A549 (cell line): ENCODE measurements at regions not wholly inside any gene's neighbourhood (a gene's known extent, or its start where the extent isn't known, plus 50 kb on each side); places are given as distances from the start of the nearest gene placed in this dataset.

Experiments
- ATAC-seq, 2 experiments: fragments of 200-7000 bp in 1 of 2; fragments of >200 bp in 1 of 2; cut with Nextera tagmentation in 1 of 2; cut with Tn5 transposase in 1 of 2; 3 replicates each; pipeline versions ENCODE4 v1.8.0 to v1.9.1; 2018 to 2020; ENCODE audit warnings: mild to moderate bottlenecking in 1 of 2, moderate library complexity in 1 of 2
- CTCF ChIA-PET: fragments of 300-600 bp; sonication (Branson Sonifier 250); formaldehyde crosslinking; extraction: SDS; loops from one replicate; lab custom pipeline; 2021; ENCODE audit warnings: antibody characterized with exemption, inconsistent platforms; lab: Yijun Ruan, JAX
- POLR2A ChIA-PET: fragments of 350-600 bp; formaldehyde crosslinking; extraction: SDS; loops from one replicate; lab custom pipeline; 2021; ENCODE audit warnings: antibody characterized with exemption, inconsistent platforms; lab: Yijun Ruan, JAX
- DNase-seq, 2 experiments: peaks; one replicate each; pipeline versions ENCODE4 v3.0.0 to v3.0.0-alpha.2; 2011 to 2016; ENCODE audit warnings: low read depth in 1 of 2, low spot score in 1 of 2
- FAIRE-seq: peaks from 2 replicates; lab custom pipeline; 2011; peaks lifted over from hg19 to GRCh38; lab: Jason Lieb, UNC
- H3K27ac ChIP-seq, 2 experiments: fragments of >200 bp; sonication (Bioruptor Twin); formaldehyde crosslinking; 3 replicates each; pipeline ENCODE4 v1.5.1; 2016 to 2017
- H3K4me1 ChIP-seq: fragments of >200 bp; sonication (Bioruptor Twin); formaldehyde crosslinking; 3 replicates; pipeline ENCODE4 v1.6.1; 2016
- H3K4me2 ChIP-seq: fragments of >200 bp; sonication (Bioruptor Twin); formaldehyde crosslinking; 3 replicates; pipeline ENCODE4 v1.6.1; 2016
- H3K4me3 ChIP-seq: fragments of >200 bp; sonication (Bioruptor Twin); formaldehyde crosslinking; 3 replicates; pipeline ENCODE4 v1.5.1; 2016
- H3K9me3 ChIP-seq: fragments of >200 bp; sonication (Bioruptor Twin); formaldehyde crosslinking; 3 replicates; pipeline ENCODE4 v1.6.1; 2016
- ATOH8 ChIP-seq: fragments of 250-450 bp; sonication (Bioruptor Pico); IDR thresholded peaks from 2 replicates; pipeline ENCODE4 v1.5.0; 2020; ENCODE audit warnings: low read depth, mild to moderate bottlenecking, moderate library complexity
- CBX8 ChIP-seq: fragments of 200-600 bp; sonication (generic); IDR thresholded peaks from 2 replicates; pipeline ENCODE4 v1.6.1; 2016
- CHD4 ChIP-seq: fragments of 200-600 bp; sonication (generic); IDR thresholded peaks from 2 replicates; pipeline ENCODE4 v1.6.1; 2016; ENCODE audit warnings: antibody characterized with exemption, mild to moderate bottlenecking, borderline replicate concordance
- CTCF ChIP-seq: fragments of >200 bp; sonication (Bioruptor Twin); formaldehyde crosslinking; IDR thresholded peaks from 3 replicates; pipeline ENCODE4 v1.5.1; 2016
- E2F6 ChIP-seq: IDR thresholded peaks from 2 replicates; pipeline ENCODE4 v1.6.1; 2012; ENCODE audit warnings: low read depth, borderline replicate concordance
- EHF ChIP-seq: fragments of 250-450 bp; sonication (Bioruptor Pico); IDR thresholded peaks from 2 replicates; pipeline ENCODE4 v1.5.0; 2020; ENCODE audit warnings: mild to moderate bottlenecking
- EHMT2 ChIP-seq: fragments of 200-600 bp; sonication (generic); IDR thresholded peaks from 2 replicates; pipeline ENCODE4 v1.6.1; 2016; ENCODE audit warnings: antibody characterized with exemption, low read depth, mild to moderate bottlenecking, moderate library complexity
- ELK1 ChIP-seq: fragments of 150-350 bp; IDR thresholded peaks from 2 replicates; pipeline ENCODE4 v1.6.1; 2014; ENCODE audit warnings: low read depth, mild to moderate bottlenecking, low read length
- FOSB ChIP-seq: fragments of 250-450 bp; sonication (Bioruptor Pico); IDR thresholded peaks from 2 replicates; pipeline ENCODE4 v1.5.0; 2020; ENCODE audit warnings: mild to moderate bottlenecking, moderate library complexity
- HES2 ChIP-seq: fragments of >200 bp; sonication (Bioruptor Twin); formaldehyde crosslinking; IDR thresholded peaks from 2 replicates; pipeline ENCODE4 v1.6.1; 2016
- HOXA7 ChIP-seq: fragments of 250-450 bp; sonication (Bioruptor Pico); IDR thresholded peaks from 2 replicates; pipeline ENCODE4 v1.5.0; 2020; ENCODE audit warnings: mild to moderate bottlenecking, moderate library complexity
- HOXB5 ChIP-seq: fragments of 250-450 bp; sonication (Bioruptor Pico); IDR thresholded peaks from 2 replicates; pipeline ENCODE4 v1.5.0; 2020; ENCODE audit warnings: mild to moderate bottlenecking, moderate library complexity
- KDM1A ChIP-seq: fragments of 200-600 bp; sonication (generic); IDR thresholded peaks from 2 replicates; pipeline ENCODE4 v1.6.1; 2016; ENCODE audit warnings: low read depth, mild to moderate bottlenecking
- NR3C1 ChIP-seq: fragments of >200 bp; sonication (Bioruptor Twin); formaldehyde crosslinking; IDR thresholded peaks from 3 replicates; pipeline ENCODE4 v1.6.1; 2017
- PBX3 ChIP-seq: IDR thresholded peaks from 2 replicates; pipeline ENCODE4 v1.6.1; 2012
- POLR2A ChIP-seq: IDR thresholded peaks from 2 replicates; pipeline ENCODE4 v1.6.1; 2012; ENCODE audit warnings: mild to moderate bottlenecking, low read length
- RAD21 ChIP-seq, 2 experiments: fragments of >200 bp in 1 of 2; sonication (Bioruptor Twin) in 1 of 2; formaldehyde crosslinking in 1 of 2; IDR thresholded peaks in 1 of 2; conservative IDR thresholded peaks in 1 of 2; 2 replicates in 1 of 2; 3 replicates in 1 of 2; pipeline ENCODE4 v1.6.1; 2012 to 2018; ENCODE audit warnings: inconsistent platforms in 1 of 2
- RCOR1 ChIP-seq: fragments of 150-350 bp; IDR thresholded peaks from 2 replicates; pipeline ENCODE4 v1.6.1; 2014; ENCODE audit warnings: antibody characterized with exemption, low read length, low read depth
- RFX5 ChIP-seq: fragments of 450-650 bp; IDR thresholded peaks from 2 replicates; pipeline ENCODE4 v1.7.1; 2014; ENCODE audit warnings: antibody characterized with exemption, mild to moderate bottlenecking, moderate library complexity
- SMC3 ChIP-seq: fragments of >200 bp; sonication (Bioruptor Twin); formaldehyde crosslinking; IDR thresholded peaks from 3 replicates; pipeline ENCODE4 v1.6.1; 2018; ENCODE audit warnings: inconsistent platforms
- TFCP2L1 ChIP-seq: fragments of 250-450 bp; sonication (Bioruptor Pico); IDR thresholded peaks from 2 replicates; pipeline ENCODE4 v1.5.0; 2021; ENCODE audit warnings: mild to moderate bottlenecking
- USF2 ChIP-seq: fragments of 450-650 bp; IDR thresholded peaks from 2 replicates; pipeline ENCODE4 v1.6.1; 2014; ENCODE audit warnings: antibody characterized with exemption
- ZFP36 ChIP-seq: fragments of 450-650 bp; IDR thresholded peaks from 2 replicates; pipeline ENCODE4 v1.6.1; 2014; ENCODE audit warnings: borderline replicate concordance; ENCODE audit not compliant: partially characterized antibody
- ZNF302 ChIP-seq: fragments of 250-450 bp; sonication (Bioruptor Pico); IDR thresholded peaks from 2 replicates; pipeline ENCODE4 v1.9.0; 2021; ENCODE audit warnings: inconsistent platforms, mild to moderate bottlenecking, moderate library complexity
- ZSCAN20 ChIP-seq: fragments of 250-450 bp; sonication (Bioruptor Pico); IDR thresholded peaks from 2 replicates; pipeline ENCODE4 v1.8.0; 2022; ENCODE audit warnings: mild to moderate bottlenecking, moderate library complexity

- no peaks in the 10 kb centered on the region for H3K9me3 ChIP-seq
- no peak for ATAC-seq
- H3K4me1 ChIP-seq = no peaks in the 10 kb centered on the region
- no peak for TF ChIP-seq SMC3
- TF ChIP-seq FOSB (CRISPR knock-in tag) = no peak
- no peak for TF ChIP-seq EHMT2
- TF ChIP-seq ZSCAN20 (CRISPR knock-in tag) = no peak
- no peak for TF ChIP-seq USF2
- no peak for TF ChIP-seq ATOH8 (CRISPR knock-in tag)
- TF ChIP-seq ZNF302 (CRISPR knock-in tag) = no peak
- TF ChIP-seq HES2 = no peak
- no peak for TF ChIP-seq POLR2A
- no peak for TF ChIP-seq ELK1
- TF ChIP-seq HOXA7 (CRISPR knock-in tag) = no peak
- DNase-seq = no peak
- H3K4me3 ChIP-seq = no peak overlapping the region
- ChIA-PET CTCF (interaction anchor here (1.1 kb wide), 1 partner anchor 305 kb away, joined by 3 read pairs; no protein-coding TSS in a partner anchor), POLR2A (no interaction called here)
- no peak overlapping the region for H3K4me2 ChIP-seq
- FAIRE-seq = no peak
- H3K27ac ChIP-seq = no peak overlapping the region
These were observed 437.8 kb downstream of the UTRN start for GRCh38 chr6:144722925-144723324.

DNA sequence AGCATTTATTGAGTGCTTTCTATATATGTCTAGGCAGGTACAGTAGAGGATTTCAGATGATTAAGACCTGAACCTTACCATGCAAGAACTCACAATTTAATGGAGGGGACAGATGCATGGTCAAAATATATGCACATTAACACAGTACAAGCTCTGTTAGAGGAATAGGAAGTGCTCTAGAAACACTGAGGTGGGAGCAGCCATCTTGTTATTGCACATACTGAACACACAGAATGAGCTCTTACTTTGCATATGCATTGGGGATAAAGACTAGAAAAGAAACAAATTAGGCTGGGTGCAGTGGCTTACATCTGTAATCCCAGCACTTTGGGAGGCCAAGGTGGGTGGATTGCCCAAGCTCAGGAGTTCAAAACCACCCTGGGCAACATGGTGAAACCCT, 438.3 kb downstream of the UTRN start:
- CTCF ChIA-PET = no interaction called here
- no peak overlapping the region for H3K27ac ChIP-seq
- H3K9me3 ChIP-seq = no peaks in the 10 kb centered on the region
- no peaks in the 10 kb centered on the region for H3K4me1 ChIP-seq
- FAIRE-seq (no peak), ATAC-seq (no peak), DNase-seq (no peak)
- POLR2A ChIA-PET = no interaction called here
- H3K4me3 ChIP-seq = no peak overlapping the region
- TF ChIP-seq CHD4 (no peak), CTCF (no peak), EHF (CRISPR knock-in tag) (no peak), PBX3 (no peak), RAD21 (conservative IDR thresholded peaks at IDR 0.05 in 1 of 2, IDR thresholded peaks at IDR 0.05 in 1 of 2) (no peak), ZFP36 (no peak), E2F6 (no peak), HES2 (no peak), TFCP2L1 (CRISPR knock-in tag) (no peak), RFX5 (no peak), ELK1 (no peak), RCOR1 (no peak), CBX8 (no peak), KDM1A (no peak), HOXB5 (CRISPR knock-in tag) (no peak), FOSB (CRISPR knock-in tag) (no peak), NR3C1 (no peak)
- no peak overlapping the region for H3K4me2 ChIP-seq
